HepG2 (cell line): ENCODE measurements at regions not wholly inside any gene's neighbourhood (a gene's known extent, or its start where the extent isn't known, plus 50 kb on each side); places are given as distances from the start of the nearest gene placed in this dataset.
A peak's percentile ranks its signal among the peaks of the same experiment; 100 is the strongest.

Source experiments
- ATAC-seq: fragments of 200-7000 bp; cut with Tn5 transposase; 3 replicates; pipeline ENCODE4 v1.9.1; 2020; ENCODE audit warnings: mild to moderate bottlenecking, moderate library complexity
- BruUV-seq: library from RNA; stranded (reverse); fragments of 400-500 nt; replicated peaks from 2 replicates; lab custom pipeline; 2021; lab: Mats Ljungman, UMichigan
- CTCF ChIA-PET: fragments of 300-600 bp; formaldehyde crosslinking; extraction: SDS; loops from one replicate; lab custom pipeline; 2021; ENCODE audit warnings: low total read pairs, inconsistent platforms, low intra/inter-chr PET ratio; lab: Yijun Ruan, JAX
- POLR2A ChIA-PET: fragments of 350-600 bp; sonication (Branson Sonifier 250); formaldehyde crosslinking; loops from one replicate; lab custom pipeline; 2020; ENCODE audit warnings: antibody characterized with exemption, inconsistent platforms; lab: Yijun Ruan, JAX
- DNase-seq: peaks from one replicate; pipeline ENCODE4 v3.0.0-alpha.2; 2015; ENCODE audit warnings: low spot score
- FAIRE-seq: peaks from 3 replicates; lab custom pipeline; 2011; peaks lifted over from hg19 to GRCh38; lab: Jason Lieb, UNC
- H2AFZ ChIP-seq: one replicate; pipeline ENCODE4 v1.6.1; 2011; ENCODE audit warnings: low read length, inconsistent platforms
- H3K27ac ChIP-seq: fragments of 300-600 bp; 3 replicates; pipeline ENCODE4 v1.8.0; 2011; ENCODE audit warnings: mixed run types, mild to moderate bottlenecking, mixed read lengths, low read length, inconsistent platforms; ENCODE audit not compliant: insufficient read depth; ENCODE audit errors: extremely low read length
- H3K27me3 ChIP-seq, 2 experiments: fragments of 200-600 bp in 1 of 2; 2 replicates in 1 of 2; 3 replicates in 1 of 2; pipeline versions ENCODE4 v1.6.0 to v1.8.0; 2011; ENCODE audit warnings: low read length in 2 of 2, mild to moderate bottlenecking in 2 of 2, moderate library complexity in 2 of 2, inconsistent platforms in 1 of 2; ENCODE audit not compliant: insufficient read depth in 2 of 2, control insufficient read depth in 1 of 2
- H3K36me3 ChIP-seq, 2 experiments: fragments of 200-600 bp in 1 of 2; replicated peaks in 1 of 2; 2 replicates in 1 of 2; 3 replicates in 1 of 2; pipeline versions ENCODE4 v1.5.1 to v1.8.0; 2011; ENCODE audit warnings: low read length in 2 of 2, inconsistent platforms in 1 of 2; ENCODE audit not compliant: insufficient read depth in 2 of 2, control insufficient read depth in 1 of 2
- H3K4me1 ChIP-seq: 2 replicates; pipeline ENCODE4 v1.5.1; 2012; ENCODE audit warnings: low read length, inconsistent platforms; ENCODE audit not compliant: insufficient read depth
- H3K4me2 ChIP-seq: 2 replicates; pipeline ENCODE4 v1.6.0; 2011; ENCODE audit warnings: low read depth, low read length, inconsistent platforms
- H3K4me3 ChIP-seq, 3 experiments: fragments of 200-600 bp in 1 of 3; sonication (generic), shearing (Covaris generic) in 1 of 3; replicated peaks in 1 of 3; 2 replicates each; pipeline ENCODE4 v1.5.1; 2011 to 2016; ENCODE audit warnings: low read length in 3 of 3, inconsistent platforms in 2 of 3, low read depth in 2 of 3, mild to moderate bottlenecking in 2 of 3, control low read depth in 1 of 3, mixed read lengths in 1 of 3; ENCODE audit not compliant: insufficient read depth in 1 of 3
- H3K79me2 ChIP-seq: one replicate; pipeline ENCODE4 v1.6.1; 2011; ENCODE audit warnings: low read length, inconsistent platforms; ENCODE audit not compliant: insufficient read depth
- H3K9ac ChIP-seq: 2 replicates; pipeline ENCODE4 v1.6.0; 2011; ENCODE audit warnings: mild to moderate bottlenecking, low read depth, low read length, inconsistent platforms; ENCODE audit not compliant: insufficient read depth
- H3K9me3 ChIP-seq: 2 replicates; pipeline ENCODE4 v1.5.1; 2012; ENCODE audit warnings: mild to moderate bottlenecking, low read length
- H4K20me1 ChIP-seq: 2 replicates; pipeline ENCODE4 v1.6.0; 2011; ENCODE audit warnings: inconsistent platforms, mild to moderate bottlenecking, low read length, moderate library complexity; ENCODE audit not compliant: insufficient read depth
- WGBS: methylation state at CpG from one replicate; pipeline ENCODE4 v1.1.6; 2017; ENCODE audit warnings: low lambda C conversion rate; 5-methylcytosine and 5-hydroxymethylcytosine counted together
- in situ Hi-C: cut with HindIII; loops from 2 replicates; pipeline ENCODE4 v1.10.0; 2017; ENCODE audit warnings: low pct_unique_long_range_greater_than_20kb; ENCODE audit not compliant: extremely low pct_ligation_motif_present
- intact Hi-C: fragments of 100-400 bp; cut with micrococcal nuclease; formaldehyde crosslinking; loops from one replicate; pipeline ENCODE4 v1.10.0; 2022; ENCODE audit not compliant: unreplicated experiment
- TF ChIP-seq, protein P1 (sequence below), 2 experiments: fragments of 450-650 bp in 1 of 2; sonication (generic) in 1 of 2; formaldehyde crosslinking in 1 of 2; IDR thresholded peaks; 2 replicates each; pipeline versions ENCODE4 v1.6.1 to v1.8.0; 2016 to 2022; ENCODE audit warnings: antibody characterized with exemption in 1 of 2, mild to moderate bottlenecking in 1 of 2, missing genetic modification reagents in 1 of 2
- TF ChIP-seq, protein P2 (sequence below): sonication (generic); formaldehyde crosslinking; IDR thresholded peaks from 2 replicates; pipeline ENCODE4 v1.8.0; 2022; ENCODE audit warnings: mild to moderate bottlenecking, missing genetic modification reagents

DNA sequence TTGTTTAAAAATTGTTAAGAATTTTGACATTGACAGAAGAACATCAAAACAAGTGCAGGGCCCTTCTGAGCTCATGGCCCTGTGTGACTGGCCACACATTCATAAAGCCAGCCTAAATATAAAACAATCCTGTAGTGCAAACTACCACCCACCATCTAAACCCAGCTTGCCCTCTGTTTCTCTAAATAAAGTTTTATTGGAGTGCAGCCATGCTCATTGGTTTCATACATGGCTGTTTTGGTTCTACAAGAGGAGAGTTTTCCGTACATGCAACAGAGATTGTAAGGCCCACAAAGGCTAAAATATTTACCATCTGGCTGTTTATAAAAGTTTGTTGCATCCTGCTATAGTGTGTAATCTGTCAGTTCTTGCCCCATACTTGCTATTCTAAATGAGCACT, 54.6 kb upstream of the TRIM24 start:
- 100% methylated on average over 1 of the region's 1 CpG for WGBS
- no peak overlapping the region for H3K9ac ChIP-seq
- FAIRE-seq, result no peak
- ATAC-seq, result no peak
- BruUV-seq, result no TSS peak
- POLR2A ChIA-PET, result no interaction called here
- H3K4me2 ChIP-seq, result no peak overlapping the region
- TF ChIP-seq, protein P1, sequence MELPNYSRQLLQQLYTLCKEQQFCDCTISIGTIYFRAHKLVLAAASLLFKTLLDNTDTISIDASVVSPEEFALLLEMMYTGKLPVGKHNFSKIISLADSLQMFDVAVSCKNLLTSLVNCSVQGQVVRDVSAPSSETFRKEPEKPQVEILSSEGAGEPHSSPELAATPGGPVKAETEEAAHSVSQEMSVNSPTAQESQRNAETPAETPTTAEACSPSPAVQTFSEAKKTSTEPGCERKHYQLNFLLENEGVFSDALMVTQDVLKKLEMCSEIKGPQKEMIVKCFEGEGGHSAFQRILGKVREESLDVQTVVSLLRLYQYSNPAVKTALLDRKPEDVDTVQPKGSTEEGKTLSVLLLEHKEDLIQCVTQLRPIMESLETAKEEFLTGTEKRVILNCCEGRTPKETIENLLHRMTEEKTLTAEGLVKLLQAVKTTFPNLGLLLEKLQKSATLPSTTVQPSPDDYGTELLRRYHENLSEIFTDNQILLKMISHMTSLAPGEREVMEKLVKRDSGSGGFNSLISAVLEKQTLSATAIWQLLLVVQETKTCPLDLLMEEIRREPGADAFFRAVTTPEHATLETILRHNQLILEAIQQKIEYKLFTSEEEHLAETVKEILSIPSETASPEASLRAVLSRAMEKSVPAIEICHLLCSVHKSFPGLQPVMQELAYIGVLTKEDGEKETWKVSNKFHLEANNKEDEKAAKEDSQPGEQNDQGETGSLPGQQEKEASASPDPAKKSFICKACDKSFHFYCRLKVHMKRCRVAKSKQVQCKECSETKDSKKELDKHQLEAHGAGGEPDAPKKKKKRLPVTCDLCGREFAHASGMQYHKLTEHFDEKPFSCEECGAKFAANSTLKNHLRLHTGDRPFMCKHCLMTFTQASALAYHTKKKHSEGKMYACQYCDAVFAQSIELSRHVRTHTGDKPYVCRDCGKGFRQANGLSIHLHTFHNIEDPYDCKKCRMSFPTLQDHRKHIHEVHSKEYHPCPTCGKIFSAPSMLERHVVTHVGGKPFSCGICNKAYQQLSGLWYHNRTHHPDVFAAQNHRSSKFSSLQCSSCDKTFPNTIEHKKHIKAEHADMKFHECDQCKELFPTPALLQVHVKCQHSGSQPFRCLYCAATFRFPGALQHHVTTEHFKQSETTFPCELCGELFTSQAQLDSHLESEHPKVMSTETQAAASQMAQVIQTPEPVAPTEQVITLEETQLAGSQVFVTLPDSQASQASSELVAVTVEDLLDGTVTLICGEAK (IDR thresholded peaks at IDR 0.05), result no peak
- TF ChIP-seq, protein P1 (CRISPR knock-in tag; IDR thresholded peaks at IDR 0.05), result peak; percentile 85
- TF ChIP-seq, protein P2, sequence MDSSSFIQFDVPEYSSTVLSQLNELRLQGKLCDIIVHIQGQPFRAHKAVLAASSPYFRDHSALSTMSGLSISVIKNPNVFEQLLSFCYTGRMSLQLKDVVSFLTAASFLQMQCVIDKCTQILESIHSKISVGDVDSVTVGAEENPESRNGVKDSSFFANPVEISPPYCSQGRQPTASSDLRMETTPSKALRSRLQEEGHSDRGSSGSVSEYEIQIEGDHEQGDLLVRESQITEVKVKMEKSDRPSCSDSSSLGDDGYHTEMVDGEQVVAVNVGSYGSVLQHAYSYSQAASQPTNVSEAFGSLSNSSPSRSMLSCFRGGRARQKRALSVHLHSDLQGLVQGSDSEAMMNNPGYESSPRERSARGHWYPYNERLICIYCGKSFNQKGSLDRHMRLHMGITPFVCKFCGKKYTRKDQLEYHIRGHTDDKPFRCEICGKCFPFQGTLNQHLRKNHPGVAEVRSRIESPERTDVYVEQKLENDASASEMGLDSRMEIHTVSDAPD, result no peak
- no peaks in the 10 kb centered on the region for H3K79me2 ChIP-seq
- no peaks in the 10 kb centered on the region for H4K20me1 ChIP-seq
- H2AFZ ChIP-seq, result no peak overlapping the region
- no peaks in the 10 kb centered on the region for H3K9me3 ChIP-seq
- intact Hi-C loops, result no loop called here
- H3K27ac ChIP-seq, result no peak overlapping the region
- CTCF ChIA-PET, result no interaction called here
- H3K27me3 ChIP-seq, result no peaks in the 10 kb centered on the region
- no peak for DNase-seq
- in situ Hi-C loops, result no loop called here
- peaks cover 9% of the 10 kb centered on the region for H3K4me1 ChIP-seq
- no peaks in the 10 kb centered on the region for H3K36me3 ChIP-seq
- H3K4me3 ChIP-seq, result no peak overlapping the region
